NCI-H526 treated with DMSO at 0.1 percent for 48 hours (cell line): ENCODE measurements at regions not wholly inside any gene's neighbourhood (a gene's known extent, or its start where the extent isn't known, plus 50 kb on each side); places are given as distances from the start of the nearest gene placed in this dataset.

ENCODE experiments used
- DNase-seq: peaks from one replicate; lab custom pipeline; 2025; lab: John Stamatoyannopoulos, UW

- DNase-seq, result no peak
Observed at GRCh38 chr10:124264271-124264670, 154.5 kb downstream of the OAT start.

- no peak for DNase-seq
Observed at GRCh38 chr10:124263726-124264125, 155.0 kb downstream of the OAT start.

- no peak for DNase-seq
Observed at GRCh38 chr10:124262971-124263370, 155.8 kb downstream of the OAT start.

GRCh38 chr10:124262234-124262865 lies 156.4 kb downstream of the OAT start:
- DNase-seq, result no peak

- no peak for DNase-seq
Observed at GRCh38 chr10:124259139-124259825, 159.4 kb downstream of the OAT start.

- DNase-seq, result no peak
Observed at GRCh38 chr10:124257781-124258180, 160.9 kb downstream of the OAT start.

GRCh38 chr10:124256151-124256550 lies 162.6 kb downstream of the OAT start:
- DNase-seq, result no peak

GRCh38 chr10:124255556-124255955 lies 162.2 kb upstream of the CHST15 start:
- no peak for DNase-seq

GRCh38 chr10:124254490-124254889 lies 161.1 kb upstream of the CHST15 start:
- DNase-seq, result no peak

GRCh38 chr10:124253006-124253405 lies 159.6 kb upstream of the CHST15 start:
- no peak for DNase-seq

- DNase-seq, result no peak
Observed at GRCh38 chr10:124252097-124252715, 158.8 kb upstream of the CHST15 start.

GRCh38 chr10:124251317-124252065 lies 158.1 kb upstream of the CHST15 start:
- peak; percentile 61 for DNase-seq

- no peak for DNase-seq
Observed at GRCh38 chr10:124250506-124250905, 157.1 kb upstream of the CHST15 start.

- DNase-seq, result no peak
Observed at GRCh38 chr10:124249812-124250432, 156.5 kb upstream of the CHST15 start.

GRCh38 chr10:124249196-124249595 lies 155.8 kb upstream of the CHST15 start:
- no peak for DNase-seq

GRCh38 chr10:124248056-124249045 lies 155.0 kb upstream of the CHST15 start:
- no peak for DNase-seq

- no peak for DNase-seq
Observed at GRCh38 chr10:124245806-124246440, 152.5 kb upstream of the CHST15 start.

GRCh38 chr10:124245191-124245590 lies 151.8 kb upstream of the CHST15 start:
- no peak for DNase-seq

- no peak for DNase-seq
Observed at GRCh38 chr10:124244256-124244877, 151.0 kb upstream of the CHST15 start.

GRCh38 chr10:124243702-124244121 lies 150.3 kb upstream of the CHST15 start:
- no peak for DNase-seq
